ENCODE measurements at regions not wholly inside any gene's neighbourhood (a gene's known extent, or its start where the extent isn't known, plus 50 kb on each side); places are given as distances from the start of the nearest gene placed in this dataset.

DNA sequence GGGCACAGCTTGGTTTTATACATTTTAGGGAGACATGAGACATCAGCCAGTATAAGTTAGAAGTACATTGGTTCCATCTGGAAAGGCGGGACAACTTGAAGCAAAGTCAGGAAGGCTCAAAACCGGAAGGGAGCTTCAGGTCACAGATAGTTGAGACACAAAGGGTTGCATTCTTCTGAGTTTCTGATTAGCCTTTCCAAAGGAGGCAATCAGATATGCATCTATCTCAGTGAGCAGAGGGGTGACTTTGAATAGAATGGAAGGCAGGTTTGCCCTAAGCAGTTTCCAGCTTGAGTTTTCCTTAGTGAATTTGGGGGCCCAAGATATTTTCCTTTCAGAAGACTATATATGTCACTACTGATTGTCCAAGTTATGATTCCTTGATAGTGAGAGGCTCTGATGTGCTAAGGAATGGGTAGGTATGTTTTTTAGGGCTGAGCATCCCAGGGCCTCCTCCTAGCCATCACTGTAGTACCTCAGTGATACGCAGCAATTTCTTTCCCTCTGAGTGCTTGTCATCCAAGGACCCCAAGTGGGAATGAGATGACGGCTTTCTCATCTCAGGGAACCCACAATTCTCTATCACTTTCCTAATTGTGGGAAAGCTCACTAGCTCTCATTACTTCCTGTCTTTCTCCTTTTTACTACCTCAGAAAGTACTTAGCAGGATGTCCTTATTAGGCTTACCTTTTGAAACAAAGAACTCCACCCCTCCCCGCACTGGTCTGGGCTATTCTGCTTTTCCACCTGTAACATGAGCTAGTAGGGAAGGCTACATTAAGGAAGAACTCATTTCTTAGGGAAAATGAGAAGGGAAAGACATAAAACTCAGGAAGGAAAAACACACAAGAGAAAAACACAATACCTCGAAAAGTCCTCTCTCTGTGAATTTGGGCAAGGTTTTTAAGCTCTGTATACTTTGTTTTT lies 632.7 kb downstream of the RAPGEF2 start:
- intact Hi-C loops (cut with DNase I) = no loop called here
- Histone ChIP-seq H3K4me3 (no peak overlapping the region), H3K27ac (replicated peaks in 1 of 4) (no peak overlapping the region), H3K4me1 (no peaks in the 10 kb centered on the region), H3K36me3 (no peaks in the 10 kb centered on the region), H3K27me3 (no peaks in the 10 kb centered on the region), H3K9me3 (no peaks in the 10 kb centered on the region)
- no peak for DNase-seq (ENCODE audit: extremely low spot score)
- WGBS = 88% methylated on average over 6 of the region's 6 CpGs
- TF ChIP-seq POLR2AphosphoS5 (IDR thresholded peaks at IDR 0.05) = no peak
- no peak for TF ChIP-seq POLR2A (IDR thresholded peaks at IDR 0.05; ENCODE audit: low read depth)
- TF ChIP-seq, protein P1, sequence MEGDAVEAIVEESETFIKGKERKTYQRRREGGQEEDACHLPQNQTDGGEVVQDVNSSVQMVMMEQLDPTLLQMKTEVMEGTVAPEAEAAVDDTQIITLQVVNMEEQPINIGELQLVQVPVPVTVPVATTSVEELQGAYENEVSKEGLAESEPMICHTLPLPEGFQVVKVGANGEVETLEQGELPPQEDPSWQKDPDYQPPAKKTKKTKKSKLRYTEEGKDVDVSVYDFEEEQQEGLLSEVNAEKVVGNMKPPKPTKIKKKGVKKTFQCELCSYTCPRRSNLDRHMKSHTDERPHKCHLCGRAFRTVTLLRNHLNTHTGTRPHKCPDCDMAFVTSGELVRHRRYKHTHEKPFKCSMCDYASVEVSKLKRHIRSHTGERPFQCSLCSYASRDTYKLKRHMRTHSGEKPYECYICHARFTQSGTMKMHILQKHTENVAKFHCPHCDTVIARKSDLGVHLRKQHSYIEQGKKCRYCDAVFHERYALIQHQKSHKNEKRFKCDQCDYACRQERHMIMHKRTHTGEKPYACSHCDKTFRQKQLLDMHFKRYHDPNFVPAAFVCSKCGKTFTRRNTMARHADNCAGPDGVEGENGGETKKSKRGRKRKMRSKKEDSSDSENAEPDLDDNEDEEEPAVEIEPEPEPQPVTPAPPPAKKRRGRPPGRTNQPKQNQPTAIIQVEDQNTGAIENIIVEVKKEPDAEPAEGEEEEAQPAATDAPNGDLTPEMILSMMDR (IDR thresholded peaks at IDR 0.05) = no peak
- TF ChIP-seq EP300 (IDR thresholded peaks at IDR 0.05) = no peak

DNA sequence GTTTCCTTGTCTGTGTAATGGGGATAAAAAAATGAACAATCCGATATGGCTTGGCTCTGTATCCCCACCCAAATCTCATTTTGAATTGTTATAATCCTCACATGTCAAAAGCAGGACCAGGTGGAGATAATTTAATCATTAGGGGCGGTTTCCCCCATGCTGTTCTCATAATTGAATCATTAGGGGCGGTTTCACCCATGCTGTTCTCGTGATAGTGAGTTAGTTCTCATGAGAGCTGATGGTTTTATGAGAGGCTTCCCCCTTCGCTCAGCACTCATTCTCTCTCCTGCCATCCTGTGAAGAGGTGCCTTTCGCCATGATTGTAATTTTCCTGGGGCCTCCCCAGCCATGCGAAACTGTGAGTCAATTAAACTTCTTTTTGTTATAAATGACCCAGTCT lies 633.5 kb downstream of the RAPGEF2 start:
- TF ChIP-seq, protein P1 (IDR thresholded peaks at IDR 0.05) = no peak
- no peak for TF ChIP-seq POLR2AphosphoS5 (IDR thresholded peaks at IDR 0.05)
- TF ChIP-seq POLR2A (IDR thresholded peaks at IDR 0.05; ENCODE audit: low read depth) = no peak
- TF ChIP-seq EP300 (IDR thresholded peaks at IDR 0.05) = no peak
- no peaks in the 10 kb centered on the region for H3K9me3 ChIP-seq
- WGBS = 87% methylated on average over 7 of the region's 7 CpGs
- H3K4me3 ChIP-seq = no peak overlapping the region
- H3K27ac ChIP-seq (replicated peaks in 1 of 4) = no peak overlapping the region
- DNase-seq (ENCODE audit: extremely low spot score) = no peak
- no peaks in the 10 kb centered on the region for H3K36me3 ChIP-seq
- H3K27me3 ChIP-seq = no peaks in the 10 kb centered on the region
- intact Hi-C loops (cut with DNase I) = no loop called here
- H3K4me1 ChIP-seq = no peaks in the 10 kb centered on the region

DNA sequence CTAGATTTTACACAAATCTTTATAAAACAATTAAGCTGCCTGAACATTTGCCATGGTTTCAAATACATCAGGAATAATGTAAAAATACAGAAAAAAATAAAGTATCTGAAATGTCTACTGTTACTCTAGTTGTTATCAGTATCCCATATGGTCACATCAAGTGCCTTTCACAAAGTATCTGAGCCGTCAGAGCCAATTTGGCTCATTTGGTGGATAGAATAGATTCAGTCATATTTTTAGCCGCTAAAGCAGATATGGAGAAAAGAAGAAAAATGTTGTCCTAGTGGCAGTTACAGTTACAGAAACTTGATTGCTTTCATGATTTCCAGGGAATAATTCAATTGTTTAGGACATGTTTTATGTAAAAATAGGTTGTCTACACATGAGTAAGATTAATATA lies 641.1 kb downstream of the RAPGEF2 start:
- H3K27me3 ChIP-seq = no peaks in the 10 kb centered on the region
- H3K36me3 ChIP-seq = no peaks in the 10 kb centered on the region
- no peak overlapping the region for H3K4me3 ChIP-seq
- no peak for TF ChIP-seq POLR2A (IDR thresholded peaks at IDR 0.05; ENCODE audit: low read depth)
- TF ChIP-seq, protein P1 (IDR thresholded peaks at IDR 0.05) = no peak
- TF ChIP-seq POLR2AphosphoS5 (IDR thresholded peaks at IDR 0.05) = no peak
- no peak for TF ChIP-seq EP300 (IDR thresholded peaks at IDR 0.05)
- no peaks in the 10 kb centered on the region for H3K9me3 ChIP-seq
- H3K27ac ChIP-seq (replicated peaks in 1 of 4) = no peak overlapping the region
- no peak for DNase-seq (ENCODE audit: extremely low spot score)
- 36% methylated on average over 2 of the region's 2 CpGs for WGBS
- no peaks in the 10 kb centered on the region for H3K4me1 ChIP-seq
- intact Hi-C loops (cut with DNase I) = no loop called here

- Histone ChIP-seq H3K4me3 (no peak overlapping the region), H3K27ac (replicated peaks in 1 of 4) (no peak overlapping the region), H3K4me1 (no peaks in the 10 kb centered on the region), H3K27me3 (no peaks in the 10 kb centered on the region), H3K9me3 (peaks cover 0 to 6% (median 5%) of the 10 kb centered on the region in 4 donors), H3K36me3 (no peaks in the 10 kb centered on the region)
- intact Hi-C loops (cut with DNase I) = no loop called here
- 83% methylated on average over 2 of the region's 3 CpGs for WGBS
- TF ChIP-seq, protein P1 (IDR thresholded peaks at IDR 0.05) = no peak
- no peak for TF ChIP-seq POLR2AphosphoS5 (IDR thresholded peaks at IDR 0.05)
- TF ChIP-seq POLR2A (IDR thresholded peaks at IDR 0.05; ENCODE audit: low read depth) = no peak
- no peak for TF ChIP-seq EP300 (IDR thresholded peaks at IDR 0.05)
- DNase-seq (ENCODE audit: extremely low spot score) = no peak
Measured at GRCh38 chr4:159747983-159748382, 645.1 kb downstream of the RAPGEF2 start.

Data from esophagus muscularis mucosa (tissue), 4 donors.